Neuronal stem cell (in vitro differentiated cells): ENCODE measurements at regions not wholly inside any gene's neighbourhood (a gene's known extent, or its start where the extent isn't known, plus 50 kb on each side); places are given as distances from the start of the nearest gene placed in this dataset.

ENCODE experiments used
- DNase-seq: peaks from one replicate; pipeline ENCODE4 v3.0.0-alpha.2; 2013; ENCODE audit warnings: low spot score
- H2AFZ ChIP-seq: one replicate; pipeline ENCODE4 v1.6.1; 2013; ENCODE audit warnings: mild to moderate bottlenecking, low read length, inconsistent platforms
- H2AK5ac ChIP-seq: 2 replicates; pipeline ENCODE4 v1.6.1; 2013; ENCODE audit warnings: low read depth, mild to moderate bottlenecking, inconsistent platforms, low read length, moderate library complexity, mixed read lengths
- H2BK120ac ChIP-seq: 2 replicates; pipeline ENCODE4 v1.6.1; 2013; ENCODE audit warnings: low read depth, mild to moderate bottlenecking, inconsistent platforms, low read length, moderate library complexity, mixed read lengths
- H2BK12ac ChIP-seq: one replicate; pipeline ENCODE4 v1.6.1; 2013; ENCODE audit warnings: low read length, inconsistent platforms
- H2BK15ac ChIP-seq: 2 replicates; pipeline ENCODE4 v1.6.1; 2013; ENCODE audit warnings: mild to moderate bottlenecking, low read length, inconsistent platforms, mixed read lengths
- H2BK5ac ChIP-seq: one replicate; pipeline ENCODE4 v1.6.1; 2013; ENCODE audit warnings: inconsistent platforms, mild to moderate bottlenecking, low read length, moderate library complexity
- H3K14ac ChIP-seq: one replicate; pipeline ENCODE4 v1.6.1; 2013; ENCODE audit warnings: low read length, inconsistent platforms
- H3K18ac ChIP-seq: 2 replicates; pipeline ENCODE4 v1.6.1; 2013; ENCODE audit warnings: low read length, inconsistent platforms
- H3K23ac ChIP-seq: 2 replicates; pipeline ENCODE4 v1.6.1; 2013; ENCODE audit warnings: low read depth, mild to moderate bottlenecking, mixed read lengths, low read length, inconsistent platforms; ENCODE audit not compliant: poor library complexity
- H3K27ac ChIP-seq: replicated peaks from 3 replicates; pipeline ENCODE4 v1.5.1; 2013; ENCODE audit warnings: low read length, inconsistent platforms
- H3K27me3 ChIP-seq, 3 experiments: 2 replicates each; pipeline ENCODE4 v1.6.1; 2013; ENCODE audit warnings: low read length in 3 of 3, mild to moderate bottlenecking in 2 of 3, inconsistent platforms in 1 of 3, low read depth in 1 of 3, mixed read lengths in 1 of 3, moderate library complexity in 1 of 3; ENCODE audit not compliant: control insufficient read depth in 3 of 3, insufficient read depth in 3 of 3
- H3K36me3 ChIP-seq, 2 donors: replicated peaks in 1 of 2; 2 replicates each; pipeline ENCODE4 v1.6.1; 2013; ENCODE audit warnings: low read length in 2 of 2; ENCODE audit not compliant: control insufficient read depth in 2 of 2, insufficient read depth in 2 of 2
- H3K4ac ChIP-seq: 2 replicates; pipeline ENCODE4 v1.6.1; 2013; ENCODE audit warnings: inconsistent platforms, mild to moderate bottlenecking, low read length, moderate library complexity
- H3K4me1 ChIP-seq, 2 donors: 1 replicate in 1 of 2; 2 replicates in 1 of 2; pipeline ENCODE4 v1.6.1; 2013; ENCODE audit warnings: low read length in 2 of 2, low read depth in 1 of 2; ENCODE audit not compliant: control insufficient read depth in 2 of 2, insufficient read depth in 1 of 2
- H3K4me2 ChIP-seq: one replicate; pipeline ENCODE4 v1.6.1; 2013; ENCODE audit warnings: mild to moderate bottlenecking, low read length, inconsistent platforms; ENCODE audit not compliant: insufficient read depth, poor library complexity, severe bottlenecking
- H3K4me3 ChIP-seq, 2 donors: 2 replicates each; pipeline ENCODE4 v1.5.1; 2013; ENCODE audit warnings: low read length in 2 of 2, mild to moderate bottlenecking in 2 of 2, inconsistent platforms in 1 of 2, moderate library complexity in 1 of 2
- H3K79me1 ChIP-seq: one replicate; pipeline ENCODE4 v1.6.1; 2013; ENCODE audit warnings: low read depth, mild to moderate bottlenecking, inconsistent platforms, low read length, moderate library complexity
- H3K9ac ChIP-seq: one replicate; pipeline ENCODE4 v1.6.1; 2013; ENCODE audit warnings: mild to moderate bottlenecking, low read depth, low read length, inconsistent platforms; ENCODE audit not compliant: poor library complexity
- H3K9me3 ChIP-seq, 2 donors: replicated peaks in 1 of 2; 2 replicates each; pipeline versions ENCODE3 to v1.6.1; 2013; ENCODE audit warnings: low read length in 2 of 2, mild to moderate bottlenecking in 2 of 2, inconsistent platforms in 1 of 2, low read depth in 1 of 2, mixed read lengths in 1 of 2, moderate library complexity in 1 of 2; ENCODE audit not compliant: control insufficient read depth in 2 of 2, insufficient read depth in 1 of 2
- H4K8ac ChIP-seq: one replicate; pipeline ENCODE4 v1.6.1; 2013; ENCODE audit warnings: low read depth, mild to moderate bottlenecking, inconsistent platforms, low read length, moderate library complexity
- H4K91ac ChIP-seq: one replicate; pipeline ENCODE4 v1.6.1; 2013; ENCODE audit warnings: low read length, low read depth, mild to moderate bottlenecking, inconsistent platforms; ENCODE audit not compliant: poor library complexity
- WGBS, 2 donors: extraction: QIAGEN DNeasy Blood & Tissue Kit; methylation state at CpG; one replicate each; pipeline ENCODE4 v1.1.7; 2013; ENCODE audit warnings: missing lambda C conversion rate in 2 of 2, mixed read lengths in 1 of 2; ENCODE audit not compliant: insufficient read length in 2 of 2, insufficient replicate concordance in 1 of 2; ENCODE audit errors: extremely low coverage in 2 of 2; 5-methylcytosine and 5-hydroxymethylcytosine counted together

GRCh38 chr15:47414207-47414606 is 303.1 kb upstream of the SEMA6D start:
- Histone ChIP-seq H3K9me3 (no peaks in the 10 kb centered on the region), H3K36me3 (no peaks in the 10 kb centered on the region), H3K9ac (no peak overlapping the region), H3K4me2 (no peak overlapping the region), H4K8ac (no peak overlapping the region), H2BK120ac (no peak overlapping the region), H3K4me1 (no peaks in the 10 kb centered on the region), H2BK12ac (no peak overlapping the region), H2AK5ac (no peak overlapping the region), H3K27me3 (no peaks in the 10 kb centered on the region), H2BK5ac (no peak overlapping the region), H3K23ac (no peak overlapping the region), H3K18ac (no peak overlapping the region), H3K4me3 (no peak overlapping the region), H4K91ac (no peak overlapping the region), H3K14ac (no peak overlapping the region), H3K79me1 (no peaks in the 10 kb centered on the region), H2AFZ (no peak overlapping the region), H3K4ac (no peak overlapping the region), H3K27ac (no peak overlapping the region), H2BK15ac (no peak overlapping the region)
- WGBS, 2 donors, result no CpG with 5 or more reads among the region's 2 CpGs
- no peak for DNase-seq

- H3K27ac ChIP-seq, result no peak overlapping the region
- H2AK5ac ChIP-seq, result no peak overlapping the region
- no peak overlapping the region for H3K4me2 ChIP-seq
- H3K4me1 ChIP-seq, result no peaks in the 10 kb centered on the region
- no CpG with 5 or more reads among the region's 1 CpG for WGBS, 2 donors
- no peak overlapping the region for H4K8ac ChIP-seq
- H3K4ac ChIP-seq, result no peak overlapping the region
- no peaks in the 10 kb centered on the region for H3K79me1 ChIP-seq
- no peak overlapping the region for H2BK15ac ChIP-seq
- no peak overlapping the region for H3K23ac ChIP-seq
- no peaks in the 10 kb centered on the region for H3K36me3 ChIP-seq
- no peak overlapping the region for H4K91ac ChIP-seq
- H3K4me3 ChIP-seq, result no peak overlapping the region
- no peak overlapping the region for H3K18ac ChIP-seq
- no peak for DNase-seq
- no peak overlapping the region for H3K14ac ChIP-seq
- no peak overlapping the region for H2BK120ac ChIP-seq
- H2AFZ ChIP-seq, result no peak overlapping the region
- no peak overlapping the region for H2BK12ac ChIP-seq
- H3K9ac ChIP-seq, result no peak overlapping the region
- H2BK5ac ChIP-seq, result no peak overlapping the region
- H3K9me3 ChIP-seq, result no peaks in the 10 kb centered on the region
- no peaks in the 10 kb centered on the region for H3K27me3 ChIP-seq
Observed at GRCh38 chr15:47415539-47415971, 301.8 kb upstream of the SEMA6D start.

- H2AK5ac ChIP-seq, result no peak overlapping the region
- no peak overlapping the region for H4K8ac ChIP-seq
- H3K36me3 ChIP-seq, result no peaks in the 10 kb centered on the region
- no peaks in the 10 kb centered on the region for H3K27me3 ChIP-seq
- no peaks in the 10 kb centered on the region for H3K9me3 ChIP-seq
- H4K91ac ChIP-seq, result no peak overlapping the region
- no peak overlapping the region for H3K4me3 ChIP-seq
- DNase-seq, result no peak
- no peak overlapping the region for H3K27ac ChIP-seq
- H3K23ac ChIP-seq, result no peak overlapping the region
- H3K4ac ChIP-seq, result no peak overlapping the region
- H2BK12ac ChIP-seq, result no peak overlapping the region
- H3K4me1 ChIP-seq, result no peaks in the 10 kb centered on the region
- H2BK120ac ChIP-seq, result no peak overlapping the region
- no peak overlapping the region for H3K9ac ChIP-seq
- no peak overlapping the region for H2AFZ ChIP-seq
- H2BK5ac ChIP-seq, result no peak overlapping the region
- WGBS, 2 donors, result no CpG with 5 or more reads among the region's 1 CpG
- H3K18ac ChIP-seq, result no peak overlapping the region
- no peaks in the 10 kb centered on the region for H3K79me1 ChIP-seq
- no peak overlapping the region for H3K4me2 ChIP-seq
- no peak overlapping the region for H3K14ac ChIP-seq
- H2BK15ac ChIP-seq, result no peak overlapping the region
Observed at GRCh38 chr15:47422881-47423665, 294.2 kb upstream of the SEMA6D start.

GRCh38 chr15:47427463-47427862 is 289.8 kb upstream of the SEMA6D start:
- no peaks in the 10 kb centered on the region for H3K9me3 ChIP-seq
- no peak overlapping the region for H3K4ac ChIP-seq
- H2BK15ac ChIP-seq, result no peak overlapping the region
- no peak overlapping the region for H2AFZ ChIP-seq
- H3K18ac ChIP-seq, result no peak overlapping the region
- H2BK12ac ChIP-seq, result no peak overlapping the region
- no peak overlapping the region for H3K9ac ChIP-seq
- H3K23ac ChIP-seq, result no peak overlapping the region
- no peak overlapping the region for H2BK5ac ChIP-seq
- H3K27me3 ChIP-seq, result no peaks in the 10 kb centered on the region
- no peak for DNase-seq
- no CpG with 5 or more reads among the region's 1 CpG for WGBS, 2 donors
- no peaks in the 10 kb centered on the region for H3K79me1 ChIP-seq
- H4K8ac ChIP-seq, result no peak overlapping the region
- H4K91ac ChIP-seq, result no peak overlapping the region
- H3K27ac ChIP-seq, result no peak overlapping the region
- no peak overlapping the region for H2AK5ac ChIP-seq
- H3K4me1 ChIP-seq, result no peaks in the 10 kb centered on the region
- no peak overlapping the region for H3K14ac ChIP-seq
- no peak overlapping the region for H2BK120ac ChIP-seq
- H3K36me3 ChIP-seq, result no peaks in the 10 kb centered on the region
- H3K4me2 ChIP-seq, result no peak overlapping the region
- no peak overlapping the region for H3K4me3 ChIP-seq
